ENCODE measurements at regions not wholly inside any gene's neighbourhood (a gene's known extent, or its start where the extent isn't known, plus 50 kb on each side); places are given as distances from the start of the nearest gene placed in this dataset.

GRCh38 chr10:61317706-61318105, 135.5 kb downstream of the TMEM26 start:
- no peak for DNase-seq

DNA sequence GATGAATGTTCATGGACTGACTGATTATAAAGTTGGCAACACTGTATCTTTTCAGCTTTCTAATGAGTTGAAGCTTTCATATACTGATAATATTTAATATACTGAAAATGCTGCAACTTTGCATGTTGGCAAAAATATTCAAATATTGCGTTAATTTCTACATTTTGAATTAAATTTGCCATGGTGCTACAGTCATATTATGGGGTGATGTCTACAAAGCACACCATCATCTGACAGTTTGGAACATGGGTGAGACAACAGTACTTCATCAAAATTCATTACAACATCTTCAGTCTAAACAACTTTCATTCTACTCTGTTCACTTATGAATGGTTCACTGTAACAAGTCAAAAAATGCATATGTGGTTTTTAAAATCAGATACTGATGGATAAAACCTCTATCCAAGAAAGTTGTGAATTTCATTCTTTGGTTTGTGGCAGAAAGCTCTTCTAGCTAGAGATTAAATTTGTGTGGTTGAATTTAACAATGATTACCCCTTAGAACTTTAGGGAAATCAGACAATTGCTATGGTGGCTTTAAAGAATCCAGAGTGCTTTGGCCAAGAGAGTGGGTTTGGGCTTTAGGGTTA, 136.4 kb downstream of the TMEM26 start:
- DNase-seq = no peak

DNA sequence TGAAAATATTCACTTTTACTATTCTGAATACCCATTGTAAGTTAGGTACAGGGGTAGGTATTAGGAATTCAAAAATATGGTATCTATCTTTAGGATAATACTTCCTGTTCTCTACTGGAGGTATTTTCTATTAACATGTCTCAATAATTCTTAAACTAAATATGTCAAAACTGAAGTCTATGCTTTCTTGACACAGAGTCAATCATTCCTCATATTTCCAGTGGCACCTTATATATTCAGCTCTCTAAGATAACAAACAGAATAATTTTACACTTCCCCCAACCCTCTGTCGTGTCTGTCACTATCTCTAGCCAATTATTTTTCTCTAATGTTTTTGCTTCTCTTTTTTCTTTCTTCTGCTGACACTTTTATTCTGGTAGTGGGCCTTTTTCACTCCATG, 138.9 kb downstream of the TMEM26 start:
- DNase-seq = no peak

GRCh38 chr10:61313460-61313859, 139.7 kb downstream of the TMEM26 start:
- no peak for DNase-seq

- no peak for DNase-seq
Observed at GRCh38 chr10:61304746-61305145, 148.4 kb downstream of the TMEM26 start.

DNA sequence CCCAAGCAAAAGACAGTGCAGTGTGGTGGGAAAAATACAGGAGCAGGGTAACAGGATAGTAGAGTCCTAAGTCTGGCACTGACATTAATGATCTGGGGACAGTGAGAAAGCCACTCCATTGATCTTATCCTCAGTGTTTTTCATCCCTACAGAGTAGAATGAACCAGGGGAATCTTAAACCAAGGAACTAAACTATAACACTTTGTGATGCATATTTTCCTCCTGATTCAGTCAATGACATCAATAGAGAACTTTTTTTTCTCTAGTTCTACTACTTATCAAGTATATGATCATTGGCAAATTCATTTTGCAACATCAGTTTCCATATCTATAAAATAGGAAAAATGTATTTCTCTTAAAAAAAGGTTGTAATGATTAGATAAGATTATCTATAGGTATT, 151.1 kb downstream of the TMEM26 start:
- DNase-seq = no peak

- DNase-seq = no peak
Observed at GRCh38 chr10:61301575-61301974, 151.6 kb downstream of the TMEM26 start.

GRCh38 chr10:61299841-61300240, 153.3 kb downstream of the TMEM26 start:
- no peak for DNase-seq

- DNase-seq = no peak
Observed at GRCh38 chr10:61299156-61299555, 154.0 kb downstream of the TMEM26 start.

- DNase-seq = no peak
Observed at GRCh38 chr10:61298194-61298593, 155.0 kb downstream of the TMEM26 start.

- no peak for DNase-seq
Observed at GRCh38 chr10:61296161-61296560, 157.0 kb downstream of the TMEM26 start.

DNA sequence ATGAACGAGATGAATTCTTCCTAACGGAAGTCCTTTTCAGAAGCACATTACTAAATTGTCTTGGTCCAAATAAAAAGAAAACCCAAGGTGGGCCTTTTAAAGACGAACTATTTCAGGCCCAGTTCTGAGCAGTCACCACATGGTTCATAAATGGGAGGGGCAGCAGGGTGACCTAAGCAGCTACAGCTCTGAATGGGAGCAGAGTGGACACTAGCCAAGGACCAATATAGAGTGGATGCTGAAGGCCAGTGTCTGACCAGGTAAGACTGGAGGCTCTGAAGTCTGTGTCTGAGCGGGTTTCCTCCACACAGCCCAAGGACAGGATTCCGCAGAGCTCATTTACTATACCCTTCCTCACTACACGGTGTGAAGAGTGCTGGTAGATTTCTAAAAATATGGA, 159.1 kb downstream of the TMEM26 start:
- DNase-seq = no peak

- no peak for DNase-seq
Observed at GRCh38 chr10:61289813-61290212, 163.4 kb downstream of the TMEM26 start.

- no peak for DNase-seq
Observed at GRCh38 chr10:61286686-61287085, 166.5 kb downstream of the TMEM26 start.

GRCh38 chr10:61285749-61286148, 167.4 kb downstream of the TMEM26 start:
- no peak for DNase-seq

GRCh38 chr10:61284222-61284890, 168.8 kb downstream of the TMEM26 start:
- peak; percentile 1 for DNase-seq

GRCh38 chr10:61283481-61284221, 169.5 kb downstream of the TMEM26 start:
- no peak for DNase-seq

GRCh38 chr10:61283066-61283465, 170.1 kb downstream of the TMEM26 start:
- DNase-seq = no peak

DNA sequence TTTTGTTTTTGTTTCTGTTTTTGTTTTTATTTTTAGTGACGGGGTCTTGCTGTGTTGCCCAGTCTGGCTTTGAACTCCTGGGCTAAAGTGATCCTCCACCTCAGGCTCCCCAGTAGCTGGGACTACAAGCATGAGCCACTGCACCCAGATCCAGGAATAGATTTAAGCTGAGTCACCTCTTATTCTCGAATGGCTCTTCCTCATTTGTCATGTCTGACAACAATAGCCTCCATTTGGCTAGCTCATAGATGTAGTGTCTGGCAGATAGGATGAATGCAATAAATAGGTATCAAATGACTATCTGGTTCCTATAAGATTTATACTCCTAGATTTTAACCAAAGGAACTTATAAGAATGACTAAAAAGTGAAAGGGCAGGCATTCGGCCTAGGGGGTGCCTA, 172.9 kb downstream of the TMEM26 start:
- no peak for DNase-seq

- no peak for DNase-seq
Observed at GRCh38 chr10:61279400-61279799, 173.8 kb downstream of the TMEM26 start.

- no peak for DNase-seq
Observed at GRCh38 chr10:61278556-61278955, 174.6 kb downstream of the TMEM26 start.

- DNase-seq = no peak
Observed at GRCh38 chr10:61272781-61273180, 180.4 kb downstream of the TMEM26 start.

DNA sequence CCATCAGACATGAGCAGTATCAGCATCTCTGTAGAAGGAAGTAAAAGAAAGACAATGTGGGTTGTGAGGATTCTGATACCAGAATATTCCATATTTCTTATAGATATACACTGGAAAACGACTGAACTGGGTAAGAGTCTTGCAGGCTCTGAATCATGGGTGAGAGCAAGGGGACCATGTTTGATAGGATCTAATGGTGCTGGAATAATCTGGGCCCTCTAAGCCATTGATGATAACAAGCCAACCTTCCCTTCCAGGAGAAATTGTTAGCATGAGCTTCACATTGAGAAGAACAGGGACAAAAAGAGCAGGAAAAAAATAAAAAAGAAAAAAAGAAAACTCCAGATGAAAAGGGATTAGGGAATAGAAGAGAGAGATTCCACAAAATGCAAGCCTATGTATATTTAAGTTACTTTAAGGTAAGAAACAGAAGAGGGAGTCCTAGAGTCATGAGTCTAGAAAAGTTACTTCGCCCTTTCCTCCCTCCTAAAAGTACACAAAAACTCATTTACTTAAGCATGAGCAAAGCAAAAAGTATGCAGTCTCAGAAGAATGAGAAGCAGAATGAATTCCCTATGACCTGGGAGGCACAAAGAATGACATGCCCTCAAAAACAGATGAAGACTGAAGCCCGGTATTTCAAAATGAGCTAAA, 181.9 kb downstream of the TMEM26 start:
- no peak for DNase-seq

- no peak for DNase-seq
Observed at GRCh38 chr10:61263518-61263917, 189.7 kb downstream of the TMEM26 start.

Data from DMS153 (cell line).